GM12878 (cell line): ENCODE measurements at regions not wholly inside any gene's neighbourhood (a gene's known extent, or its start where the extent isn't known, plus 50 kb on each side); places are given as distances from the start of the nearest gene placed in this dataset.

Source experiments
- CUX1 ChIP-seq: IDR thresholded peaks from 2 replicates; pipeline ENCODE4 v1.6.1; 2012; ENCODE audit warnings: improper control_type of control experiment, low read depth, low read length; ENCODE audit not compliant: insufficient replicate concordance
- ETV6 ChIP-seq, 2 experiments: fragments of 450-650 bp in 1 of 2; IDR thresholded peaks in 1 of 2; conservative IDR thresholded peaks in 1 of 2; 2 replicates each; pipeline ENCODE4 v1.6.1; 2014; ENCODE audit warnings: antibody characterized with exemption in 1 of 2, borderline replicate concordance in 1 of 2, low read depth in 1 of 2, mild to moderate bottlenecking in 1 of 2, moderate library complexity in 1 of 2
- FOXM1 ChIP-seq: IDR thresholded peaks from 2 replicates; pipeline ENCODE4 v1.6.1; 2012; ENCODE audit warnings: low read depth, mild to moderate bottlenecking, inconsistent platforms, low read length, moderate library complexity
- HDGF ChIP-seq: fragments of 450-650 bp; IDR thresholded peaks from 2 replicates; pipeline ENCODE4 v1.6.1; 2016; ENCODE audit warnings: antibody characterized with exemption
- JUNB ChIP-seq: IDR thresholded peaks from 2 replicates; pipeline ENCODE4 v1.6.1; 2016; ENCODE audit warnings: antibody characterized with exemption, mild to moderate bottlenecking
- LARP7 ChIP-seq: fragments of 450-650 bp; IDR thresholded peaks from 2 replicates; pipeline ENCODE4 v1.6.1; 2017; ENCODE audit warnings: mild to moderate bottlenecking
- NR2C1 ChIP-seq: fragments of 450-650 bp; IDR thresholded peaks from 2 replicates; pipeline ENCODE4 v1.6.1; 2017; ENCODE audit warnings: antibody characterized with exemption, mild to moderate bottlenecking, moderate library complexity
- PRDM15 ChIP-seq: fragments of 450-650 bp; formaldehyde crosslinking; IDR thresholded peaks from 2 replicates; pipeline ENCODE4 v1.4.0; 2020; ENCODE audit warnings: mild to moderate bottlenecking, moderate library complexity
- SIN3A ChIP-seq: IDR thresholded peaks from 2 replicates; pipeline ENCODE4 v1.6.1; 2012; ENCODE audit warnings: low read depth, low read length, improper control_type of control experiment
- SUZ12 ChIP-seq: fragments of 200-600 bp; sonication (generic); IDR thresholded peaks from one replicate; pipeline ENCODE4 v1.6.1; 2018; ENCODE audit warnings: antibody characterized with exemption, mild to moderate bottlenecking; ENCODE audit not compliant: unreplicated experiment
- ZBTB40 ChIP-seq: fragments of 450-650 bp; IDR thresholded peaks from 2 replicates; pipeline ENCODE4 v1.6.1; 2016; ENCODE audit warnings: mild to moderate bottlenecking, moderate library complexity, borderline replicate concordance
- TF ChIP-seq, protein P1 (sequence below): IDR thresholded peaks from 2 replicates; pipeline ENCODE4 v1.6.1; 2011; ENCODE audit warnings: low read depth, mild to moderate bottlenecking, low read length, moderate library complexity, borderline replicate concordance; ENCODE audit errors: extremely low read depth
- TF ChIP-seq, protein P2 (sequence below): IDR thresholded peaks from 2 replicates; pipeline ENCODE4 v1.6.1; 2012; ENCODE audit warnings: mild to moderate bottlenecking, low read depth, low read length

GRCh38 chr17:31690151-31690551 is 168.9 kb downstream of the COPRS start (continued):
- TF ChIP-seq ZBTB40, result no peak
- TF ChIP-seq ETV6 (conservative IDR thresholded peaks at IDR 0.05 in 1 of 2, IDR thresholded peaks at IDR 0.05 in 1 of 2; ENCODE audit: borderline replicate concordance in 1 of 2, low read depth in 1 of 2), result no peak
- TF ChIP-seq HDGF, result no peak
- TF ChIP-seq FOXM1, result no peak
- TF ChIP-seq, protein P1, sequence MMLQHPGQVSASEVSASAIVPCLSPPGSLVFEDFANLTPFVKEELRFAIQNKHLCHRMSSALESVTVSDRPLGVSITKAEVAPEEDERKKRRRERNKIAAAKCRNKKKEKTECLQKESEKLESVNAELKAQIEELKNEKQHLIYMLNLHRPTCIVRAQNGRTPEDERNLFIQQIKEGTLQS, result no peak
- no peak for TF ChIP-seq JUNB
- TF ChIP-seq PRDM15, result no peak
- TF ChIP-seq SUZ12, result no peak
- TF ChIP-seq LARP7, result no peak
- no peak for TF ChIP-seq SIN3A
- TF ChIP-seq, protein P2, sequence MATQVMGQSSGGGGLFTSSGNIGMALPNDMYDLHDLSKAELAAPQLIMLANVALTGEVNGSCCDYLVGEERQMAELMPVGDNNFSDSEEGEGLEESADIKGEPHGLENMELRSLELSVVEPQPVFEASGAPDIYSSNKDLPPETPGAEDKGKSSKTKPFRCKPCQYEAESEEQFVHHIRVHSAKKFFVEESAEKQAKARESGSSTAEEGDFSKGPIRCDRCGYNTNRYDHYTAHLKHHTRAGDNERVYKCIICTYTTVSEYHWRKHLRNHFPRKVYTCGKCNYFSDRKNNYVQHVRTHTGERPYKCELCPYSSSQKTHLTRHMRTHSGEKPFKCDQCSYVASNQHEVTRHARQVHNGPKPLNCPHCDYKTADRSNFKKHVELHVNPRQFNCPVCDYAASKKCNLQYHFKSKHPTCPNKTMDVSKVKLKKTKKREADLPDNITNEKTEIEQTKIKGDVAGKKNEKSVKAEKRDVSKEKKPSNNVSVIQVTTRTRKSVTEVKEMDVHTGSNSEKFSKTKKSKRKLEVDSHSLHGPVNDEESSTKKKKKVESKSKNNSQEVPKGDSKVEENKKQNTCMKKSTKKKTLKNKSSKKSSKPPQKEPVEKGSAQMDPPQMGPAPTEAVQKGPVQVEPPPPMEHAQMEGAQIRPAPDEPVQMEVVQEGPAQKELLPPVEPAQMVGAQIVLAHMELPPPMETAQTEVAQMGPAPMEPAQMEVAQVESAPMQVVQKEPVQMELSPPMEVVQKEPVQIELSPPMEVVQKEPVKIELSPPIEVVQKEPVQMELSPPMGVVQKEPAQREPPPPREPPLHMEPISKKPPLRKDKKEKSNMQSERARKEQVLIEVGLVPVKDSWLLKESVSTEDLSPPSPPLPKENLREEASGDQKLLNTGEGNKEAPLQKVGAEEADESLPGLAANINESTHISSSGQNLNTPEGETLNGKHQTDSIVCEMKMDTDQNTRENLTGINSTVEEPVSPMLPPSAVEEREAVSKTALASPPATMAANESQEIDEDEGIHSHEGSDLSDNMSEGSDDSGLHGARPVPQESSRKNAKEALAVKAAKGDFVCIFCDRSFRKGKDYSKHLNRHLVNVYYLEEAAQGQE, result no peak
- TF ChIP-seq CUX1, result no peak
- no peak for TF ChIP-seq NR2C1
